K562 (cell line): ENCODE measurements at regions not wholly inside any gene's neighbourhood (a gene's known extent, or its start where the extent isn't known, plus 50 kb on each side); places are given as distances from the start of the nearest gene placed in this dataset.

ENCODE experiments used
- ATAC-seq: fragments of 200-7000 bp; cut with Tn5 transposase; 3 replicates; pipeline ENCODE4 v1.9.1; 2020; ENCODE audit warnings: moderate library complexity
- BruUV-seq: library from RNA; stranded (reverse); fragments of 400-500 nt; replicated peaks from 2 replicates; lab custom pipeline; 2021; lab: Mats Ljungman, UMichigan
- CTCF ChIA-PET: fragments of 300-600 bp; formaldehyde crosslinking; extraction: SDS; loops from one replicate; lab custom pipeline; 2021; ENCODE audit warnings: low intra/inter-chr PET ratio; lab: Yijun Ruan, JAX
- POLR2A ChIA-PET: fragments of 300-600, 350-650 bp; sonication (Branson Sonifier 250); formaldehyde crosslinking; extraction: SDS; loops from one replicate; lab custom pipeline; 2021; ENCODE audit warnings: antibody characterized with exemption, inconsistent platforms; lab: Yijun Ruan, JAX
- DNase-seq, 4 experiments: peaks; one replicate each; pipeline versions ENCODE4 v3.0.0 to v3.0.0-alpha.2; 2011 to 2018; ENCODE audit warnings: low spot score in 3 of 4, mixed read lengths in 3 of 4; ENCODE audit errors: extremely low read depth in 1 of 4
- FAIRE-seq: peaks from 2 replicates; lab custom pipeline; 2011; peaks lifted over from hg19 to GRCh38; lab: Jason Lieb, UNC
- H2AFZ ChIP-seq: 2 replicates; pipeline ENCODE4 v1.6.0; 2011; ENCODE audit warnings: low read depth, low read length, control low read depth, inconsistent platforms
- H3K27ac ChIP-seq: fragments of 200-600 bp; 3 replicates; pipeline ENCODE4 v1.8.0; 2011; ENCODE audit warnings: low read depth, mild to moderate bottlenecking, control low read depth, inconsistent platforms, low read length, moderate library complexity, mixed read lengths; ENCODE audit errors: extremely low read depth
- H3K27me3 ChIP-seq, 2 experiments: fragments of 300-600 bp in 1 of 2; 2 replicates in 1 of 2; 3 replicates in 1 of 2; pipeline versions ENCODE4 v1.6.0 to v1.8.0; 2011; ENCODE audit warnings: inconsistent platforms in 2 of 2, low read length in 2 of 2, mild to moderate bottlenecking in 1 of 2, mixed read lengths in 1 of 2, moderate library complexity in 1 of 2; ENCODE audit not compliant: control insufficient read depth in 2 of 2, insufficient read depth in 2 of 2
- H3K36me3 ChIP-seq: fragments of 300-600 bp; 3 replicates; pipeline ENCODE4 v1.8.0; 2011; ENCODE audit warnings: mild to moderate bottlenecking, low read length, inconsistent platforms; ENCODE audit not compliant: control insufficient read depth, insufficient read depth
- H3K4me1 ChIP-seq, 2 experiments: fragments of 200-600 bp in 1 of 2; replicated peaks in 1 of 2; 2 replicates in 1 of 2; 3 replicates in 1 of 2; pipeline versions ENCODE4 v1.5.1 to v1.8.0; 2011; ENCODE audit warnings: inconsistent platforms in 2 of 2, low read length in 2 of 2, mild to moderate bottlenecking in 1 of 2, mixed read lengths in 1 of 2, moderate library complexity in 1 of 2; ENCODE audit not compliant: control insufficient read depth in 2 of 2, insufficient read depth in 2 of 2
- H3K4me2 ChIP-seq: 2 replicates; pipeline ENCODE4 v1.6.1; 2011; ENCODE audit warnings: low read length, control low read depth, inconsistent platforms, mixed read lengths; ENCODE audit not compliant: insufficient read depth
- H3K4me3 ChIP-seq: fragments of 200-600 bp; sonication (generic), shearing (Covaris generic); 2 replicates; pipeline ENCODE4 v1.5.1; 2016; ENCODE audit warnings: control low read depth, inconsistent platforms
- H3K79me2 ChIP-seq: fragments of 200-600 bp; 3 replicates; pipeline ENCODE4 v1.8.0; 2011; ENCODE audit warnings: low read length, inconsistent platforms; ENCODE audit not compliant: control insufficient read depth, insufficient read depth
- H3K9ac ChIP-seq, 2 experiments: 2 replicates each; pipeline versions ENCODE4 v1.6.0 to v1.6.1; 2011; ENCODE audit warnings: low read depth in 2 of 2, low read length in 2 of 2, control low read depth in 1 of 2, inconsistent platforms in 1 of 2, mild to moderate bottlenecking in 1 of 2, mixed read lengths in 1 of 2; ENCODE audit not compliant: insufficient read depth in 1 of 2
- H3K9me1 ChIP-seq: one replicate; pipeline ENCODE4 v1.6.0; 2011; ENCODE audit warnings: inconsistent platforms, mild to moderate bottlenecking, low read length, moderate library complexity; ENCODE audit not compliant: control insufficient read depth, insufficient read depth
- H3K9me3 ChIP-seq: replicated peaks from 2 replicates; pipeline ENCODE4 v1.5.1; 2011; ENCODE audit warnings: low read depth, low read length, inconsistent platforms; ENCODE audit not compliant: control insufficient read depth, insufficient read depth
- H4K20me1 ChIP-seq: replicated peaks from 2 replicates; pipeline ENCODE4 v1.6.1; 2011; ENCODE audit warnings: low read length, inconsistent platforms, mixed read lengths; ENCODE audit not compliant: control insufficient read depth, insufficient read depth
- BRD9 ChIP-seq: fragments of 450-650 bp; IDR thresholded peaks from 2 replicates; pipeline ENCODE4 v1.6.1; 2018; ENCODE audit warnings: low read depth; ENCODE audit not compliant: partially characterized antibody
- NCOA1 ChIP-seq: fragments of 450-650 bp; IDR thresholded peaks from 2 replicates; pipeline ENCODE4 v1.6.1; 2016; ENCODE audit warnings: low read depth
- RFX5 ChIP-seq: IDR thresholded peaks from 2 replicates; pipeline ENCODE4 v1.6.1; 2011; ENCODE audit warnings: low read depth, mild to moderate bottlenecking, improper control_type of control experiment, low read length
- THRA ChIP-seq: fragments of 450-650 bp; IDR thresholded peaks from 2 replicates; pipeline ENCODE4 v1.6.1; 2017; ENCODE audit warnings: mild to moderate bottlenecking, moderate library complexity
- THRAP3 ChIP-seq: fragments of 450-650 bp; IDR thresholded peaks from 2 replicates; pipeline ENCODE4 v1.6.1; 2016; ENCODE audit warnings: mild to moderate bottlenecking, inconsistent platforms, borderline replicate concordance
- ZNF134 ChIP-seq: fragments of 250-450 bp; sonication (Bioruptor Pico); conservative IDR thresholded peaks from 2 replicates; pipeline ENCODE4 v1.4.0; 2020
- WGBS: fragments of 100-300 bp; shearing (Covaris generic); methylation state at CpG from one replicate; pipeline ENCODE4 v1.1.6; 2016; ENCODE audit warnings: low coverage, mixed read lengths; ENCODE audit not compliant: insufficient coverage; ENCODE audit errors: missing lambda C conversion rate; 5-methylcytosine and 5-hydroxymethylcytosine counted together
- in situ Hi-C: fragments of 300-500 bp; cut with MboI; formaldehyde crosslinking; loops from 4 replicates; pipeline ENCODE4 v1.15.0; 2018; ENCODE audit warnings: inconsistent platforms, mixed read lengths
- intact Hi-C: fragments of 100-400 bp; cut with micrococcal nuclease; formaldehyde crosslinking; loops from 2 replicates; pipeline ENCODE4 v1.14.2; 2022

- TF ChIP-seq THRA (no peak), BRD9 (no peak), THRAP3 (no peak), RFX5 (no peak)
Measured at GRCh38 chr6:129777371-129777770, 67.4 kb upstream of the ARHGAP18 start (continued).

GRCh38 chr6:129776542-129777330, 66.8 kb upstream of the ARHGAP18 start:
- intact Hi-C loops (no loop called here), in situ Hi-C loops (no loop called here)
- H3K9me1 ChIP-seq: no peaks in the 10 kb centered on the region
- H3K9ac ChIP-seq: no peak overlapping the region
- no peaks in the 10 kb centered on the region for H3K79me2 ChIP-seq
- H4K20me1 ChIP-seq: no peaks in the 10 kb centered on the region
- no peak overlapping the region for H3K27ac ChIP-seq
- H3K36me3 ChIP-seq: no peaks in the 10 kb centered on the region
- ATAC-seq: no peak
- no peak overlapping the region for H3K4me3 ChIP-seq
- no peak for FAIRE-seq
- POLR2A ChIA-PET: interaction anchor here (0.9 kb wide), 1 partner anchor 15 kb away, joined by 3 read pairs; no protein-coding TSS in a partner anchor
- no peaks in the 10 kb centered on the region; the same call in 1 of the 2 replicates for H3K9me3 ChIP-seq
- no peak overlapping the region for H3K4me2 ChIP-seq
- H3K27me3 ChIP-seq: no peaks in the 10 kb centered on the region
- no peak for TF ChIP-seq NCOA1
- 0 out of 2 replicates have a peak, but pooled peaks have one; percentile 55 for TF ChIP-seq ZNF134 (CRISPR knock-in tag)
- DNase-seq: no peak
- H2AFZ ChIP-seq: no peak overlapping the region
- peaks cover 2 to 4% of the 10 kb centered on the region in 2 experiments; a peak in 3 of 5 replicates for H3K4me1 ChIP-seq
- BruUV-seq: no TSS peak
- CTCF ChIA-PET: no interaction called here
- 57% methylated on average over 3 of the region's 3 CpGs for WGBS
